ENCODE measurements at regions not wholly inside any gene's neighbourhood (a gene's known extent, or its start where the extent isn't known, plus 50 kb on each side); places are given as distances from the start of the nearest gene placed in this dataset.

GRCh38 chr16:17749706-17750105 lies 278.9 kb upstream of the XYLT1 start:
- no peak for DNase-seq
- Histone ChIP-seq H3K79me2 (ENCODE audit: insufficient read depth) (no peaks in the 10 kb centered on the region), H3K36me3 (ENCODE audit: low read depth) (no peaks in the 10 kb centered on the region), H3F3A (ENCODE audit: insufficient read depth) (no peaks in the 10 kb centered on the region), H3K9me3 (ENCODE audit: low read depth) (no peaks in the 10 kb centered on the region), H3K4me1 (ENCODE audit: insufficient read depth) (no peaks in the 10 kb centered on the region), H3K9me2 (ENCODE audit: insufficient read depth) (no peaks in the 10 kb centered on the region), H4K20me1 (ENCODE audit: insufficient read depth) (no peaks in the 10 kb centered on the region), H3K4me2 (ENCODE audit: unreplicated experiment) (no peak overlapping the region), H3K4me3 (no peak overlapping the region), H2AFZ (no peak overlapping the region), H3K27ac (no peak overlapping the region), H3K9ac (no peak overlapping the region), H3K27me3 (replicated peaks; ENCODE audit: insufficient read depth) (no peaks in the 10 kb centered on the region)
- WGBS, 2 experiments (ENCODE audit: low coverage in 1 of 2, low lambda C conversion rate in 2 of 2, missing lambda C conversion rate in 2 of 2): 54 to 55% methylated on average over 1 of the region's 1 CpG
- no peak for TF ChIP-seq EZH2 (IDR thresholded peaks at IDR 0.05; ENCODE audit: insufficient read depth, poor library complexity, severe bottlenecking)
- TF ChIP-seq EZH2phosphoT487 (IDR thresholded peaks at IDR 0.05; ENCODE audit: insufficient read depth, low read depth): no peak
- in situ Hi-C loops (cut with MboI): no loop called here

GRCh38 chr16:17748044-17748719 lies 277.4 kb upstream of the XYLT1 start:
- TF ChIP-seq EZH2 (IDR thresholded peaks at IDR 0.05; ENCODE audit: insufficient read depth, poor library complexity, severe bottlenecking) (no peak), EZH2phosphoT487 (IDR thresholded peaks at IDR 0.05; ENCODE audit: insufficient read depth, low read depth) (no peak)
- DNase-seq: no peak
- H3F3A ChIP-seq (ENCODE audit: insufficient read depth): no peaks in the 10 kb centered on the region
- H3K9me2 ChIP-seq (ENCODE audit: insufficient read depth): no peaks in the 10 kb centered on the region
- 0 out of 2 replicates have a peak, but pooled peaks cover 6% of the 10 kb centered on the region for H3K27me3 ChIP-seq (replicated peaks; ENCODE audit: insufficient read depth)
- H3K4me2 ChIP-seq (ENCODE audit: unreplicated experiment): no peak overlapping the region
- H3K27ac ChIP-seq: no peak overlapping the region
- WGBS, 2 experiments (ENCODE audit: low coverage in 1 of 2, low lambda C conversion rate in 2 of 2, missing lambda C conversion rate in 2 of 2): 67 to 77% methylated on average over 11 of the region's 11 CpGs
- H3K9ac ChIP-seq: no peak overlapping the region
- H3K4me3 ChIP-seq: no peak overlapping the region
- H3K9me3 ChIP-seq (ENCODE audit: low read depth): no peaks in the 10 kb centered on the region
- H3K36me3 ChIP-seq (ENCODE audit: low read depth): no peaks in the 10 kb centered on the region
- no peaks in the 10 kb centered on the region for H3K4me1 ChIP-seq (ENCODE audit: insufficient read depth)
- H2AFZ ChIP-seq: no peak overlapping the region
- no peaks in the 10 kb centered on the region for H4K20me1 ChIP-seq (ENCODE audit: insufficient read depth)
- H3K79me2 ChIP-seq (ENCODE audit: insufficient read depth): no peaks in the 10 kb centered on the region
- in situ Hi-C loops (cut with MboI): no loop called here

DNA sequence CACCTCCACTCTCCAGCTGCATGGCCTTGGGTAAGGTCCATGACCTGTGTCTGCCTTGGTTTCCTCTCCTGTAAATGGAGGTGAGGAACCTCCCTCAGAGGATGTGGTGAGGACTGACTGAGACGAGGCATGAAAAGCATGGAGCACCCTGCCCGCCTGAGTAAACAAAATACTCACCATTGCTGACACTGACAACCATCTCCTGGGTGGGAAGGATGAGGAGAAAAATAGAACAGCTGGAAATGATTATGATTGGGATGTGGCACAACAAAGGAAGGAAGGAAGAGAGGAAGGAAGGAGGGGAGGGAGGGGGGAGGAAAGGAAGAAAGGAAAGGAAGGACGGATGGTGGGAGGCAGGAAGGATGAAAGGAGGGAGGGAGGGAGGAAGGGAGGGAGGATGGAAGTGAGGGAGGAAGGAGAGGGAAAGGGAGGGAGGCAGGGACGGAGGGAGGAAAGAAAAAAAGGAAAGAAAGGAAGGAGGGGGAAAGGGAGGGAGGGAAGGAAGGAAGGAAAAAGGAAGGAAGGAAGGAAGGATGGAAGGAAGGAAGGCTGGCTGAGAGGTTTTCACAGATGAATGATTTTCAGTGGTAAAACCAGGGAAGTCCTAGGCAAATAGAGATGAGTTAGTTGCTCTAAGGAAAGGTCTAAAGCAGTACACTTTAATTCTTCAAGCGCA lies 276.5 kb upstream of the XYLT1 start:
- no peak overlapping the region for H3K9ac ChIP-seq
- H3K4me1 ChIP-seq (ENCODE audit: insufficient read depth): no peaks in the 10 kb centered on the region
- no peaks in the 10 kb centered on the region for H4K20me1 ChIP-seq (ENCODE audit: insufficient read depth)
- TF ChIP-seq EZH2phosphoT487 (IDR thresholded peaks at IDR 0.05; ENCODE audit: insufficient read depth, low read depth): no peak
- TF ChIP-seq EZH2 (IDR thresholded peaks at IDR 0.05; ENCODE audit: insufficient read depth, poor library complexity, severe bottlenecking): no peak
- in situ Hi-C loops (cut with MboI): no loop called here
- no peaks in the 10 kb centered on the region for H3K36me3 ChIP-seq (ENCODE audit: low read depth)
- H3K4me3 ChIP-seq: no peak overlapping the region
- H3K9me3 ChIP-seq (ENCODE audit: low read depth): no peaks in the 10 kb centered on the region
- H3K4me2 ChIP-seq (ENCODE audit: unreplicated experiment): no peak overlapping the region
- WGBS, 2 experiments (ENCODE audit: low coverage in 1 of 2, low lambda C conversion rate in 2 of 2, missing lambda C conversion rate in 2 of 2): 51 to 65% methylated on average over 5 of the region's 5 CpGs
- H2AFZ ChIP-seq: no peak overlapping the region
- no peak overlapping the region for H3K27ac ChIP-seq
- H3K9me2 ChIP-seq (ENCODE audit: insufficient read depth): no peaks in the 10 kb centered on the region
- 0 out of 2 replicates have a peak, but pooled peaks cover 6% of the 10 kb centered on the region for H3K27me3 ChIP-seq (replicated peaks; ENCODE audit: insufficient read depth)
- H3F3A ChIP-seq (ENCODE audit: insufficient read depth): no peaks in the 10 kb centered on the region
- no peaks in the 10 kb centered on the region for H3K79me2 ChIP-seq (ENCODE audit: insufficient read depth)
- DNase-seq: no peak

DNA sequence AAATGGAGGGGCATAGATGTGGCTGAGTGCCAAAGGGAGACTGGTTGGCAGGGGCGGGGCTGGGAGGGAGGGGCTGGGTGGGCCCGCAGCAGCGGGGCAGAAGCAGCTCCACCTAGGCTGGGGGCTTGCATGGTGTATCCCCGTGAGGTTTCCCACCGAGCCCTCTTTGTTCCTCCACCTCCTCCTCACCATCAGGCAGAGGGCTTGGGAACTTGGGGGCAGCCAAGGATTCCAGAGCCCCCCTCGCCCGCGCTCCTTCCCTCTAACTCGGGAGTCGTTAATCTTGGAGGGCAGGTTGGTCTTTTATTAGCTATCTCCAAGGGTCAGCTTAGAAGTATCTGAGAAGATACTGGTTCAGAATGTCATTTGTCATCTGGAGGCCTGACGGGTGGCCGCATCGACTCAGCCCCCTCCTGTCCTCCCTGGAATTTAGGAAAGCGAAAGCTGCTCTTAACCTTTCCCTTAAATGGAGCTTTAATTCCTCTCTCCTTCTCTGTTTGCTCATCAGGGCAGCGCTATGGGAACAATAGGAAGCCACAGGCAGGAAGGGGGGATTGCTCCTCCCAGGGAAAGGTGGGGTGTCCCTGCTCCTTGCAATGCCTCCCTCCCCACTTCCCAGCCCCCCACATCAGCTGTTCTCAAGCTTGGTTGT lies 274.3 kb upstream of the XYLT1 start:
- H3K27ac ChIP-seq: no peak overlapping the region
- DNase-seq: no peak
- no peaks in the 10 kb centered on the region for H4K20me1 ChIP-seq (ENCODE audit: insufficient read depth)
- no peaks in the 10 kb centered on the region for H3K36me3 ChIP-seq (ENCODE audit: low read depth)
- no peaks in the 10 kb centered on the region for H3K9me2 ChIP-seq (ENCODE audit: insufficient read depth)
- in situ Hi-C loops (cut with MboI): no loop called here
- no peak overlapping the region for H3K4me3 ChIP-seq
- no peak overlapping the region for H2AFZ ChIP-seq
- H3K9me3 ChIP-seq (ENCODE audit: low read depth): no peaks in the 10 kb centered on the region
- H3K79me2 ChIP-seq (ENCODE audit: insufficient read depth): no peaks in the 10 kb centered on the region
- H3K4me1 ChIP-seq (ENCODE audit: insufficient read depth): no peaks in the 10 kb centered on the region
- no peak overlapping the region for H3K4me2 ChIP-seq (ENCODE audit: unreplicated experiment)
- 0 out of 2 replicates have a peak, but pooled peaks cover 6% of the 10 kb centered on the region for H3K27me3 ChIP-seq (replicated peaks; ENCODE audit: insufficient read depth)
- H3K9ac ChIP-seq: no peak overlapping the region
- no peak for TF ChIP-seq EZH2 (IDR thresholded peaks at IDR 0.05; ENCODE audit: insufficient read depth, poor library complexity, severe bottlenecking)
- no peak for TF ChIP-seq EZH2phosphoT487 (IDR thresholded peaks at IDR 0.05; ENCODE audit: insufficient read depth, low read depth)
- WGBS, 2 experiments (ENCODE audit: low coverage in 1 of 2, low lambda C conversion rate in 2 of 2, missing lambda C conversion rate in 2 of 2): 46 to 58% methylated on average over 12 to 15 of the region's 15 CpGs
- H3F3A ChIP-seq (ENCODE audit: insufficient read depth): no peaks in the 10 kb centered on the region
